CD4-positive, alpha-beta T cell treated with Interleukin-6 at 100 ng/mL for 8 hours (primary cell): ENCODE measurements at regions not wholly inside any gene's neighbourhood (a gene's known extent, or its start where the extent isn't known, plus 50 kb on each side); places are given as distances from the start of the nearest gene placed in this dataset.
"Not testable (repeated sequence)": the region's sequence is repeated elsewhere in the genome, so short reads cannot be mapped to it uniquely, and the experiment has no call there.

Experiments
- DNase-seq: peaks from one replicate; pipeline ENCODE4 v3.0.0-alpha.2; 2020; ENCODE audit warnings: mixed read lengths, low spot score

- no peak for DNase-seq
Measured at GRCh38 chr6:113763311-113763766, 93.8 kb upstream of the MARCKS start.

- DNase-seq = no peak
Measured at GRCh38 chr6:113763876-113764275, 93.3 kb upstream of the MARCKS start.

- DNase-seq = no peak
Measured at GRCh38 chr6:113765909-113766308, 91.2 kb upstream of the MARCKS start.

GRCh38 chr6:113767985-113768384, 89.2 kb upstream of the MARCKS start:
- DNase-seq = no peak

- DNase-seq = no peak
Measured at GRCh38 chr6:113772961-113773360, 84.2 kb upstream of the MARCKS start.

GRCh38 chr6:113774127-113774825, 82.9 kb upstream of the MARCKS start:
- DNase-seq = no peak

- DNase-seq = no peak
Measured at GRCh38 chr6:113776998-113777397, 80.1 kb upstream of the MARCKS start.

- no peak for DNase-seq
Measured at GRCh38 chr6:113777601-113778000, 79.5 kb upstream of the MARCKS start.

- no peak for DNase-seq
Measured at GRCh38 chr6:113779656-113780055, 77.5 kb upstream of the MARCKS start.

GRCh38 chr6:113782636-113783035, 74.5 kb upstream of the MARCKS start:
- no peak for DNase-seq

- no peak for DNase-seq
Measured at GRCh38 chr6:113786168-113786567, 71.0 kb upstream of the MARCKS start.

GRCh38 chr6:113788586-113788985, 68.6 kb upstream of the MARCKS start:
- DNase-seq = no peak

GRCh38 chr6:113791225-113791624, 65.9 kb upstream of the MARCKS start:
- not testable (repeated sequence) for DNase-seq

- not testable (repeated sequence) for DNase-seq
Measured at GRCh38 chr6:113795371-113795770, 61.8 kb upstream of the MARCKS start.

- DNase-seq = no peak
Measured at GRCh38 chr6:113796038-113796437, 61.1 kb upstream of the MARCKS start.

- DNase-seq = no peak
Measured at GRCh38 chr6:113802779-113803178, 54.4 kb upstream of the MARCKS start.

- no peak for DNase-seq
Measured at GRCh38 chr6:113805173-113805790, 51.9 kb upstream of the MARCKS start.

GRCh38 chr6:113805811-113806495, 51.2 kb upstream of the MARCKS start:
- no peak for DNase-seq
